ENCODE measurements at regions not wholly inside any gene's neighbourhood (a gene's known extent, or its start where the extent isn't known, plus 50 kb on each side); places are given as distances from the start of the nearest gene placed in this dataset.
A peak's percentile ranks its signal among the peaks of the same experiment; 100 is the strongest.

- Mint-ChIP-seq H3K9me3 (ENCODE audit: unreplicated experiment) (peaks cover 9% of the 10 kb centered on the region), H3K4me1 (ENCODE audit: insufficient read depth, unreplicated experiment) (peaks cover 11% of the 10 kb centered on the region), H3K27ac (ENCODE audit: low read depth, unreplicated experiment) (peak overlapping the region; percentile 8), H3K36me3 (ENCODE audit: insufficient read depth, unreplicated experiment) (no peaks in the 10 kb centered on the region), H3K27me3 (ENCODE audit: insufficient read depth, unreplicated experiment) (no peaks in the 10 kb centered on the region), H3K4me3 (ENCODE audit: unreplicated experiment) (no peak overlapping the region)
- TF ChIP-seq, protein P1, sequence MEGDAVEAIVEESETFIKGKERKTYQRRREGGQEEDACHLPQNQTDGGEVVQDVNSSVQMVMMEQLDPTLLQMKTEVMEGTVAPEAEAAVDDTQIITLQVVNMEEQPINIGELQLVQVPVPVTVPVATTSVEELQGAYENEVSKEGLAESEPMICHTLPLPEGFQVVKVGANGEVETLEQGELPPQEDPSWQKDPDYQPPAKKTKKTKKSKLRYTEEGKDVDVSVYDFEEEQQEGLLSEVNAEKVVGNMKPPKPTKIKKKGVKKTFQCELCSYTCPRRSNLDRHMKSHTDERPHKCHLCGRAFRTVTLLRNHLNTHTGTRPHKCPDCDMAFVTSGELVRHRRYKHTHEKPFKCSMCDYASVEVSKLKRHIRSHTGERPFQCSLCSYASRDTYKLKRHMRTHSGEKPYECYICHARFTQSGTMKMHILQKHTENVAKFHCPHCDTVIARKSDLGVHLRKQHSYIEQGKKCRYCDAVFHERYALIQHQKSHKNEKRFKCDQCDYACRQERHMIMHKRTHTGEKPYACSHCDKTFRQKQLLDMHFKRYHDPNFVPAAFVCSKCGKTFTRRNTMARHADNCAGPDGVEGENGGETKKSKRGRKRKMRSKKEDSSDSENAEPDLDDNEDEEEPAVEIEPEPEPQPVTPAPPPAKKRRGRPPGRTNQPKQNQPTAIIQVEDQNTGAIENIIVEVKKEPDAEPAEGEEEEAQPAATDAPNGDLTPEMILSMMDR (IDR thresholded peaks at IDR 0.05; ENCODE audit: unreplicated experiment): no peak
- POLR2A ChIA-PET: interaction anchor here (0.7 kb wide), 1 partner anchor 663 kb away, joined by 3 read pairs; no protein-coding TSS in a partner anchor
- DNase-seq (ENCODE audit: unreplicated experiment): no peak
- intact Hi-C loops (cut with micrococcal nuclease): no loop called here
- CTCF ChIA-PET: interaction anchor here (0.7 to 2.2 kb wide), 2 partner anchors 10 to 1030 kb away, joined by 5 to 8 read pairs; no protein-coding TSS in a partner anchor
- no TSS peak for BruUV-seq (replicated peaks)
These were observed 387.5 kb downstream of the FAM170A start for GRCh38 chr5:120016717-120017382.

- TF ChIP-seq, protein P1 (IDR thresholded peaks at IDR 0.05; ENCODE audit: unreplicated experiment): no peak
- DNase-seq (ENCODE audit: unreplicated experiment): peak; percentile 44
- ChIA-PET POLR2A (interaction anchor here (0.7 kb wide), 1 partner anchor 664 kb away, joined by 3 read pairs; no protein-coding TSS in a partner anchor), CTCF (interaction anchor here (2.2 kb wide), 1 partner anchor 9 kb away, joined by 8 read pairs; no protein-coding TSS in a partner anchor)
- no peaks in the 10 kb centered on the region for H3K27me3 Mint-ChIP-seq (ENCODE audit: insufficient read depth, unreplicated experiment)
- H3K4me1 Mint-ChIP-seq (ENCODE audit: insufficient read depth, unreplicated experiment): peaks cover 11% of the 10 kb centered on the region
- intact Hi-C loops (cut with micrococcal nuclease): no loop called here
- H3K36me3 Mint-ChIP-seq (ENCODE audit: insufficient read depth, unreplicated experiment): no peaks in the 10 kb centered on the region
- BruUV-seq (replicated peaks): no TSS peak
- no peak overlapping the region for H3K4me3 Mint-ChIP-seq (ENCODE audit: unreplicated experiment)
- peak overlapping the region; percentile 8 for H3K27ac Mint-ChIP-seq (ENCODE audit: low read depth, unreplicated experiment)
- peaks cover 13% of the 10 kb centered on the region for H3K9me3 Mint-ChIP-seq (ENCODE audit: unreplicated experiment)
These were observed 388.2 kb downstream of the FAM170A start for GRCh38 chr5:120017513-120017912.

DNA sequence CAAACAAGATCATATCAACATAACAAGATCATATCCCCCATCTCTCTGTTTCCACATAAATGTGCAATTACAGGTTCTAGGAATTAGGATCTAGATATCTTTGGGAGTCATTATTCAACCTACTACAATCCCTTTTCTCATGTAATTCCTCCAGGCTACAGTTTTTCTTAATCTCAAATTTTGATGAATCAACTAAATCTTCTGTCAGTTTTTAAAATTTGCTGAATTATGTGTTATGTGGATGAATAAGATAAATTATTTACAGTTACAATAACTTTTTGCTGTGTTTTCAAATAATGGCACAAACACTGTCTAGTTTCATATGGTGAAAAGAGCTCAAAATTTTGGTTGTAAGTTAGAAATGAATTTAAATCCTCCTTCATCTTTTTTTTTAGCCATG is 405.8 kb downstream of the FAM170A start:
- ChIA-PET CTCF (no interaction called here), POLR2A (interaction anchor here (1.0 kb wide), 1 partner anchor 27 kb away, joined by 4 read pairs; no protein-coding TSS in a partner anchor)
- no TSS peak for BruUV-seq (replicated peaks)
- no peaks in the 10 kb centered on the region for H3K36me3 Mint-ChIP-seq (ENCODE audit: insufficient read depth, unreplicated experiment)
- intact Hi-C loops (cut with micrococcal nuclease): no loop called here
- no peaks in the 10 kb centered on the region for H3K4me1 Mint-ChIP-seq (ENCODE audit: insufficient read depth, unreplicated experiment)
- H3K4me3 Mint-ChIP-seq (ENCODE audit: unreplicated experiment): no peak overlapping the region
- no peak for DNase-seq (ENCODE audit: unreplicated experiment)
- H3K27ac Mint-ChIP-seq (ENCODE audit: low read depth, unreplicated experiment): no peak overlapping the region
- TF ChIP-seq, protein P1 (IDR thresholded peaks at IDR 0.05; ENCODE audit: unreplicated experiment): no peak
- no peaks in the 10 kb centered on the region for H3K27me3 Mint-ChIP-seq (ENCODE audit: insufficient read depth, unreplicated experiment)
- peaks cover 8% of the 10 kb centered on the region for H3K9me3 Mint-ChIP-seq (ENCODE audit: unreplicated experiment)

DNA sequence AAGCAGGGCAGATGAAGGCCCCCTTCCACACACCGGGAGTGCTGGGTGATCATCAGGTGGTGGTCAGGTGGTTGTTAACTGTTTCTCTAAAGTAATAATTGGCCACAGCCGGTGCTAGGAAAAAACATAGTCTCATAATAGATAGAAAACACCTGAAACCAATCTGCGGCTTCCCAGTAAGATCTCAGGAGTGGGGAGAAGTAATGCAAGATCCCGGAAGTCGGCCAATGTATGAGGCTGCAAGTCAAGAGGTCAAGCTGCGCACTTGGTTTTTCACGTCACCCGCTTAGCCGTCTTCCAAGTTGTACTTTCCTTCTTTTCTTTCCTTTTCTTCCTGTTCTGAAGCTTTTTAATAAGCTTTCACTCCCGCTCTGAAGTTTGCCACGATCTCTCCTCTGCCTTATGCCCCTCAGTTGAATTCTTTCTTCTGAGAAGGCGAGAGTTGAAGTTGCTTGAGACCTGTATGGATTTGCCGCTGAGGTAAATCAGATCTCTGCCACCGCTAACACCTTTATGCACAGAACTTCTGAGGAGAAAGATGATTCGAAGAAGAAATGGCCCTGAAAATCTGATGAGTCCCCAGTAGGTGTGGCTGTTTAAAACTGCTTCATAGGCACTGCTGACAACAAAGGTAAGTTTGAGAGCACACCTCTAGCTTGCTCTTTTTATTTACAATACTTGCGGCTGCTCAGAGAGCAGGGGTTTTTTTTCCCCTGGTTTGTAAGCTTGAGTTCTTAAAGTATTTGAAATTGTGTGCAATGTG is 406.6 kb downstream of the FAM170A start:
- H3K9me3 Mint-ChIP-seq (ENCODE audit: unreplicated experiment): peaks cover 8% of the 10 kb centered on the region
- H3K36me3 Mint-ChIP-seq (ENCODE audit: insufficient read depth, unreplicated experiment): no peaks in the 10 kb centered on the region
- no peak overlapping the region for H3K27ac Mint-ChIP-seq (ENCODE audit: low read depth, unreplicated experiment)
- no peaks in the 10 kb centered on the region for H3K27me3 Mint-ChIP-seq (ENCODE audit: insufficient read depth, unreplicated experiment)
- ChIA-PET POLR2A (interaction anchor here (1.0 kb wide), 1 partner anchor 26 kb away, joined by 4 read pairs; no protein-coding TSS in a partner anchor), CTCF (interaction anchor here (0.6 to 1.0 kb wide), 2 partner anchors 12 to 413 kb away, joined by 3 read pairs; no protein-coding TSS in a partner anchor)
- intact Hi-C loops (cut with micrococcal nuclease): no loop called here
- BruUV-seq (replicated peaks): no TSS peak
- TF ChIP-seq, protein P1 (IDR thresholded peaks at IDR 0.05; ENCODE audit: unreplicated experiment): no peak
- no peaks in the 10 kb centered on the region for H3K4me1 Mint-ChIP-seq (ENCODE audit: insufficient read depth, unreplicated experiment)
- no peak overlapping the region for H3K4me3 Mint-ChIP-seq (ENCODE audit: unreplicated experiment)
- no peak for DNase-seq (ENCODE audit: unreplicated experiment)
